ENCODE measurements at regions not wholly inside any gene's neighbourhood (a gene's known extent, or its start where the extent isn't known, plus 50 kb on each side); places are given as distances from the start of the nearest gene placed in this dataset.

DNA sequence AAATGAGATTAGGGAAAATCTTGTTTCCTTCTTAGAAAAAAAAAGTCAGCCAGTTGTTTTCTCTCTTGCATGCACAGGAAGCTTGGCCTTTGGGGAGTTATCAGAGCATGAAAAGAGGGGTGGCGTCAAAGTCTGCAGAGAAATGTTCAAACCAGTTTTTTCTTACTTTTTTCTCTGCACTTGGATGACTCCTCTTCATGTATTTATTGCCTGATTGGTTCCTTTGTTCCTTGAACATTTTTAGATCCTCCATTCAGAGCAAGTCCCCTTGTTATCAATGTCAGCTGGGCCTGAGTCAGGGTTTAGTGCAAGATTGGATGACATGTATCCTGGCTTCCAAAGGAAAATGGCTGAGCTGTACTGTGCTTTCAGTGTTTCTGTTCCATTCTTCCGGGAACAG is 392.6 kb upstream of the BRINP1 start:
- no peaks in the 10 kb centered on the region for H3K4me1 ChIP-seq
- no peak for DNase-seq (ENCODE audit: extremely low spot score in 2 of 2)
- H3K9me3 ChIP-seq: no peaks in the 10 kb centered on the region
- no peak overlapping the region for H3K4me3 ChIP-seq
- H3K27ac ChIP-seq: no peak overlapping the region
- intact Hi-C loops (cut with DNase I): no loop called here
- TF ChIP-seq, protein P1, sequence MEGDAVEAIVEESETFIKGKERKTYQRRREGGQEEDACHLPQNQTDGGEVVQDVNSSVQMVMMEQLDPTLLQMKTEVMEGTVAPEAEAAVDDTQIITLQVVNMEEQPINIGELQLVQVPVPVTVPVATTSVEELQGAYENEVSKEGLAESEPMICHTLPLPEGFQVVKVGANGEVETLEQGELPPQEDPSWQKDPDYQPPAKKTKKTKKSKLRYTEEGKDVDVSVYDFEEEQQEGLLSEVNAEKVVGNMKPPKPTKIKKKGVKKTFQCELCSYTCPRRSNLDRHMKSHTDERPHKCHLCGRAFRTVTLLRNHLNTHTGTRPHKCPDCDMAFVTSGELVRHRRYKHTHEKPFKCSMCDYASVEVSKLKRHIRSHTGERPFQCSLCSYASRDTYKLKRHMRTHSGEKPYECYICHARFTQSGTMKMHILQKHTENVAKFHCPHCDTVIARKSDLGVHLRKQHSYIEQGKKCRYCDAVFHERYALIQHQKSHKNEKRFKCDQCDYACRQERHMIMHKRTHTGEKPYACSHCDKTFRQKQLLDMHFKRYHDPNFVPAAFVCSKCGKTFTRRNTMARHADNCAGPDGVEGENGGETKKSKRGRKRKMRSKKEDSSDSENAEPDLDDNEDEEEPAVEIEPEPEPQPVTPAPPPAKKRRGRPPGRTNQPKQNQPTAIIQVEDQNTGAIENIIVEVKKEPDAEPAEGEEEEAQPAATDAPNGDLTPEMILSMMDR (IDR thresholded peaks at IDR 0.05): no peak
- TF ChIP-seq POLR2A (IDR thresholded peaks at IDR 0.05) (no peak), POLR2AphosphoS5 (IDR thresholded peaks at IDR 0.05; ENCODE audit: insufficient read depth in 1 of 2, low read depth in 1 of 2) (no peak)
- no peaks in the 10 kb centered on the region for H3K27me3 ChIP-seq
- H3K36me3 ChIP-seq: no peaks in the 10 kb centered on the region

DNA sequence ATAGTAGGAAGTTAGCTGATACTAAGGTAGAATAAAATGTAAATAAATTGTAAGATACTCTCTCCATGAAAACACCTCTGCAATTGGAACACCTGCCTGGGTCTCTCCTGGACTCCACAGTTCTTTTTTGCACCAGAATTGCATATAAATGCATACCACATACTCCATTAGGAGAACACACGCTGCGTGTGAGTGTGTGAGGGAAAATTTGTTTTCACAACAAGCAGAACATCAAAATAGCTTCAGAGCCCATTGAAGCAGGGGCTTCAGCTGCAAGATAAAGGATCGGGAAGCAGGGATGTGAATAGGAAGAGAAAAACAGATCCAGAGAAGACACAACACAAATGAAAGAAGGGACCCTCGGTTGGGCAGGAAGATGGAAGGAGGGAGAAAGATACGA is 389.8 kb upstream of the BRINP1 start:
- H3K36me3 ChIP-seq: no peaks in the 10 kb centered on the region
- no peak overlapping the region for H3K4me3 ChIP-seq
- no peak overlapping the region for H3K27ac ChIP-seq
- no peak for TF ChIP-seq POLR2AphosphoS5 (IDR thresholded peaks at IDR 0.05; ENCODE audit: insufficient read depth in 1 of 2, low read depth in 1 of 2)
- TF ChIP-seq, protein P1 (IDR thresholded peaks at IDR 0.05): no peak
- no peak for TF ChIP-seq POLR2A (IDR thresholded peaks at IDR 0.05)
- intact Hi-C loops (cut with DNase I): no loop called here
- no peaks in the 10 kb centered on the region for H3K27me3 ChIP-seq
- H3K9me3 ChIP-seq: no peaks in the 10 kb centered on the region
- H3K4me1 ChIP-seq: no peaks in the 10 kb centered on the region
- DNase-seq (ENCODE audit: extremely low spot score in 2 of 2): no peak

DNA sequence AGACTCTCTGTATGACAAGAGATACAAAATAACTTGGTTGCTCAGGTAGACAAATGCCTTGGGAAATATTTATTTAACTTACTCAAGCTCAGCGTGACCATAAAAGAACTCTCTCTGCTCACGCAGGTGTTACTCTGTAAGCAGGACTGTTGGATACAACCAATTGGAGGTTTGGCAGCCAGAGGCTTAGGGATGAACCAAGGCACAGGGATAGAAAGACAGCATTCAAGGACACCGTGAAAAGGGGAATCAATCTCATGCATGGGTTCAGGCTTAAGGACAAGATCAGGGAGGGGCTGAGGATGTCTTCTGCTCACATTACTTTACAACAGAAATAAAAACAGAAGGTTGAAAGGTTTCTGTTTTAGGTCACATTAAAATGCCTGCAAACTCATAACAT is 389.0 kb upstream of the BRINP1 start:
- Histone ChIP-seq H3K9me3 (no peaks in the 10 kb centered on the region), H3K27ac (no peak overlapping the region), H3K27me3 (no peaks in the 10 kb centered on the region), H3K4me1 (no peaks in the 10 kb centered on the region), H3K36me3 (no peaks in the 10 kb centered on the region), H3K4me3 (no peak overlapping the region)
- TF ChIP-seq POLR2A (IDR thresholded peaks at IDR 0.05) (no peak), POLR2AphosphoS5 (IDR thresholded peaks at IDR 0.05; ENCODE audit: insufficient read depth in 1 of 2, low read depth in 1 of 2) (no peak)
- TF ChIP-seq, protein P1 (IDR thresholded peaks at IDR 0.05): no peak
- intact Hi-C loops (cut with DNase I): no loop called here
- DNase-seq (ENCODE audit: extremely low spot score in 2 of 2): no peak

DNA sequence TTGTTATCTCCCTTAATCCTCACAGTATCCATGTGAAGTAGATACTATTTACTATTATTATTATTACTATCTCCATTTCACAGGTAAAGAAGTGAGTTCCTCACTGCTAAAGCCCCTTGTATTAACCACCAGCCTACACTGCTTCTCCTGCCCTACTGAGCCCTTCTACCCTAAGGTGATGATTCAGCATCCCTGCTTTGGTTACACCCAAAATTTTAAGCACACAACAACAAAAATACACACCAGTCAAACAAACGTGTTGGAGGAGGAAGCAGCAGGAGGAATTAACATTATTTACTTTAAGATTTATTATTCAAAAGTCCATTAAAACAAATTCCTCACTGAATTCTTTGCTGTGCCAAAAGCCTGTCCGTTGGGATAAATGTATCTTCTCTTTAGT is 370.2 kb upstream of the BRINP1 start:
- Histone ChIP-seq H3K27ac (no peak overlapping the region), H3K9me3 (no peaks in the 10 kb centered on the region), H3K4me3 (no peak overlapping the region), H3K27me3 (no peaks in the 10 kb centered on the region), H3K4me1 (no peaks in the 10 kb centered on the region), H3K36me3 (no peaks in the 10 kb centered on the region)
- TF ChIP-seq POLR2A (IDR thresholded peaks at IDR 0.05): no peak
- TF ChIP-seq, protein P1 (IDR thresholded peaks at IDR 0.05): no peak
- TF ChIP-seq POLR2AphosphoS5 (IDR thresholded peaks at IDR 0.05; ENCODE audit: insufficient read depth in 1 of 2, low read depth in 1 of 2): no peak
- no peak for DNase-seq (ENCODE audit: extremely low spot score in 2 of 2)
- intact Hi-C loops (cut with DNase I): no loop called here

DNA sequence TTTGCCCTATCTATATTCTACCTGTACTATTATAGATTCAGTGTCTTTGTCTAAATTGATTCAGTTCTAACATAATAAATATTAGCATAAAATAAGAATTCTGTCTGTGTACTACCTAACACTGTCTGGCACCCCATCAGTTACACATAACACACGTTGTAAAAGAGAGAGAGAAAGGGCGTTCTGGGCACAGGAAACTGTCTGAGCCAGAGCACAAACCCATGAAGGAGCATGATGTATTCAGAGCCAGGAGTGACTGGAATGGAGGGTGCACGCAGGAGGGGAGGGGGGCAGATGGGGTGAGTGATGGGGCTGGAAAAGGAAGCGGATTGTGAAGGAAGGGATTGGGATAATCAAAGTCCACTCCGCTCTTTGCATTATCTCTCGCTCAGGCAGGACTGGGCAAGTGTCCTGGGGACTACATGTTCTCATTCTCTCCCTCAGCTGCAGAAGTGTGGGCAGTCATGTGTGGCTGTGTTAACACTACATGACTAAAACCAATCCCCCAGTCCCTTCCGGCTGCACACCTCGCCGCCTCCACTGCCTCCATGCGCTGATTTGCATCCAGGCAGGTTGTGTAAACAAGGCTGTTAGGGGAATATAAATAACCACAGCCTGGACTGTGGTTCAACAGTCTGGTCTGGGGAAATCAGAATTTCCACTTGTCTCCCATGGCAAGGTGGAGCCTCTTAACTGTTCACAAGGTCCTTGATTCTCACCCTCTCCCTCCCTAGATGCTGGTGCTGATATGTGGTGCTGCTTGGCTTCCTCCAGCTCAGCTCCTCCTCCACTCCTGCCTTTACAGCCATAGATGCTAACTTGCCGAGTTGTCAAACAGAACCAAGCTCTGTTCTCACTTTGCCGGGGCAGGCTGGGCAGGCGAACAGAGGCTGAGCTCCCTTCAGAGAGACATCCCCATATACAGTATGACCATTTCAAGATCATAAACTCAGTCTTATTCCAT is 367.5 kb upstream of the BRINP1 start:
- H3K36me3 ChIP-seq: no peaks in the 10 kb centered on the region
- intact Hi-C loops (cut with DNase I): no loop called here
- H3K4me1 ChIP-seq: no peaks in the 10 kb centered on the region
- H3K9me3 ChIP-seq: no peaks in the 10 kb centered on the region
- DNase-seq (ENCODE audit: extremely low spot score in 2 of 2): no peak
- no peak overlapping the region for H3K27ac ChIP-seq
- no peak overlapping the region for H3K4me3 ChIP-seq
- no peaks in the 10 kb centered on the region for H3K27me3 ChIP-seq
- no peak for TF ChIP-seq POLR2A (IDR thresholded peaks at IDR 0.05)
- TF ChIP-seq POLR2AphosphoS5 (IDR thresholded peaks at IDR 0.05; ENCODE audit: insufficient read depth in 1 of 2, low read depth in 1 of 2): no peak
- TF ChIP-seq, protein P1 (IDR thresholded peaks at IDR 0.05): no peak
